UCSD-AML1 (cell line): ENCODE measurements at regions not wholly inside any gene's neighbourhood (a gene's known extent, or its start where the extent isn't known, plus 50 kb on each side); places are given as distances from the start of the nearest gene placed in this dataset.
A peak's percentile ranks its signal among the peaks of the same experiment; 100 is the strongest.
"Not testable (repeated sequence)": the region's sequence is repeated elsewhere in the genome, so short reads cannot be mapped to it uniquely, and the experiment has no call there.

Experiments
- DNase-seq: peaks from one replicate; lab custom pipeline; 2025; ENCODE audit not compliant: unreplicated experiment; lab: John Stamatoyannopoulos, UW

GRCh38 chr1:29939079-29939478 lies 702.8 kb downstream of the PTPRU start:
- DNase-seq, result no peak

DNA sequence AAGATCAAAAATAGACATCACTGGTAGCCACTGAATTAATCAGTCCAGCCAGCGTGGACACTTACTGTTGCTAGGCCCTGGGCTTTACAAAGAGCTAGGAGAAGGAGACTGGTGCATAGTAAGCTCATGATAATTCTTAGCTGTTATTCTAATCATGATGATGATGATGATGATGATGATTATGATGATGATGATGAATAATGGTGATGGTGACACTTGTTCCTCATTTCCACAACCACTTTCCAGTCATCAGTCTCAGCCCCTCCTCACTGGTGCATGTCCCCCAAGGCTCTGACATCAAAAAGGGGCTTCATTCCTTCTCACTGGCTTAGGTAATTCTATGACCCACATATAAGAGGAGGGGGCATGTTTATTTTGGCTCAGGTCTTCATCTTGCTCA lies 701.0 kb downstream of the PTPRU start:
- no peak for DNase-seq

- no peak for DNase-seq
Observed at GRCh38 chr1:29936031-29936544, 699.8 kb downstream of the PTPRU start.

DNA sequence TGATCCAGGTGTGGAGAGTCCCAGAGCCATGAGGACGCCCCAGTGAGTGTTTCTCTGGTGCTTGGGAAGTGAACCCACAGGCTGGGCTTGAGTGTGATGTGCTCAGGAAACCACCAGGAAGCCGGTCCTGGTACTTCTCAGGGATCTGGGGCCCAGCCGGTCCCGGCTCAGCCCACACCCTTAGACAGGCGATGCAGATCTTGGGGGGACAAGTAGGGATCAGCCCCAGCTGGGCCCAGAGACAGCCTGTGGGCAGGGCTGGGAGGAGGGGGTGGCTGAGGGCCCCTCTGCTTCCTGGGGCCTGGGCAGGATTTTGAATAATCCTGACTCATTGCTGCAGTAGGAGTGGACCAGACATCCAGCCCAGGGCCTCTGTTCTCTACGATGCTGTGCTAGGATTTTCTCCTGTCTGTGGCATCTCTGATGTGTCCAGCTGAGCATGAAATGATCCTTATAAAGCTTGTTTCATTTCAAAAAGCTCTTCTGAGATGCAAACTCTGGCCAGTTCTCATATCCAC lies 698.0 kb downstream of the PTPRU start:
- DNase-seq, result no peak

DNA sequence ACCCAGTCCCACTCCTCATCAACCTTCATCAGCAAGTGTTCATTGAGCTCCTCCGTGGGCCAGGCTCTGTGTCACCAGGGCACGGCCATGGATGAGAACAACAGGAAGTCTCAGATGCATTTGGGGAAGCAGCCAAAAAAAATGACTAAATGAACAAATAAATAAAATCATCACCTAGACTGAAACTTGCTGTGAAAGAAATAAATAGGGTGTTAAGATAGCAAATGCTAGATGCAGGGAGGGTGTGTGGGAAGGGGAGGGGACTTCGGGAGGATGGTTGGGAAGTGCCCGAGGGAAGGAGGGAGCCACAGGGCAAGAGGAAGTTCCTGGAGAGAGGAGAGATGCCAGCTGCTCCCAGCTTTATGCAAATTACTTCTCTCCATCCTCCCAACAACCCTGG lies 696.7 kb downstream of the PTPRU start:
- DNase-seq, result peak; percentile 37

GRCh38 chr1:29932626-29933025 lies 696.3 kb downstream of the PTPRU start:
- no peak for DNase-seq

GRCh38 chr1:29931477-29932175 lies 695.3 kb downstream of the PTPRU start:
- no peak for DNase-seq

GRCh38 chr1:29925058-29925457 lies 688.7 kb downstream of the PTPRU start:
- no peak for DNase-seq

GRCh38 chr1:29924017-29924431 lies 687.7 kb downstream of the PTPRU start:
- DNase-seq, result no peak

DNA sequence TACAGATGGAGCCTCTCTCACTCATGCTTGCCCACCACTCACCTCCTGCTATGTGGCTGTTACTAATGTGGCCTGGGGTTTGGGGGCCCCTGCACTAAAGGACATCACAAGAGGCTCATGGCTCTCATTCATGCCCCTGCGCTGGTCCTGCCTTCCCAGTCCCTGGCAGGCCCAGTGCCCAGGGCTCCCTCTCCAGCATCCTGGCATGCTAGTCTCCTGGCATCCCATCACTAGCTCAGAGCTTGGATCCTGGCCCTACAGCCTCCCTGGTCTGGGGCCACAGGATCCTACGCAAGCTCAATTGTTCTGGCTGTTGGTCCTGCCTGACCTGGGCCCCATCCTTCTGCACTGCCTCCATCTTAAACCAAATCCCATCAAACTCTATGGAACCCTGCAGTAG lies 685.4 kb downstream of the PTPRU start:
- DNase-seq, result no peak

DNA sequence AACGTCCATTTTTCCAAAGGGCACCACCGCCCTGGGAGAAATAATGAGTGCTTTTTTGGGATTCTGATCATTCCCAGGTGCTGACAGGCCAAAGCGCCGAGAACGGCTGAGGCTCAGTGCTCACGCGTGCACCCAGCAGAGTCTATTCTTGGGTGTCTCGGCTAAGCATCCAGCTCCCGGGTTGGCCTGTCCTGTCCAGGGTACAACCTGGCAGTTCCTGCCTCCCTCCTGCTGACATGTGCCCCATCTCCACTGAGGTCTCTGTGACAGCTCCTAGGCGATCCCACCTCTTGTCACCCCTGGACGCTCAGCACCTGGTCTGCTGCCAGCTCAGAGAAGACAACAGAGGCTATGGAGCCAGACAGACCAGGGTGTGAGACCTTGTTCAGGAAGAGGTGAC lies 684.5 kb downstream of the PTPRU start:
- DNase-seq, result no peak

- DNase-seq, result no peak
Observed at GRCh38 chr1:29920316-29920715, 684.0 kb downstream of the PTPRU start.

DNA sequence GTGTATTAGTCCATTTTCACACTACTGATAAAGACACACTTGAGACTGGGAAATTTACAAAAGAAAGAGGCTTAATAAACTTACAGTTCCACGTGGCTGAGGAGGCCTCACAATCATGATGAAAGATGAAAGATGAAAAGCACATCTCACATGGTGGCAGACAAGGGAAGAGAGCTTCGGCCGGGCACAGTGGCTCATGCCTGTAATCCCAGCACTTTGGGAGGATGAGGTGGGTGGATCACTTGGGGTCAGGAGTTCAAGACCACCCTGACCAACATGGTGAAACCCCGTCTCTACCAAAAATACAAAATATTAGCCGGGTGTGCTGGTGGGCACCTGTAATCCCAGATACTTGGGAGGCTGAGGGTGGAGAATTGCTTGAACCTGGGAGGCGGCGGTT lies 682.7 kb downstream of the PTPRU start:
- not testable (repeated sequence) for DNase-seq

- DNase-seq, result no peak
Observed at GRCh38 chr1:29916656-29917369, 680.5 kb downstream of the PTPRU start.

DNA sequence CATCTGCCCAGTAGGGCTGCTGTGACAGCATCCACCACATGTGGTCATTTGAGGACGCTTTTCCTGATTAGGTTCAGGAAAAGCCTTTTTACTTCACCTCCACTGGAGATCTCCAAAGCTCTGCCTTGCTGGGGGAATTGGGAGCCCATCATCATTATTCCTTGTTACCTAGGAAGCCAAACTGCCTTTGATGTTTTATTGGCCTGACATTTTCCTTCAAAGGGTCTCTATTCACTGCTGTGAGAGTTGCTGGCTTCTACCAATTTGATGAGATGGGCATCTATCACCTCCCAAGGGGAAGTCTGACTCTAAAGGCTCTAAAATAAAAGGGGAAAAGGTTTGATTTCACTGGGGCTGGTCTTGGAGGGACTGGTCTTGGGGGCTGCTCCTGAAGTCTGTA lies 678.6 kb downstream of the PTPRU start:
- DNase-seq, result no peak

DNA sequence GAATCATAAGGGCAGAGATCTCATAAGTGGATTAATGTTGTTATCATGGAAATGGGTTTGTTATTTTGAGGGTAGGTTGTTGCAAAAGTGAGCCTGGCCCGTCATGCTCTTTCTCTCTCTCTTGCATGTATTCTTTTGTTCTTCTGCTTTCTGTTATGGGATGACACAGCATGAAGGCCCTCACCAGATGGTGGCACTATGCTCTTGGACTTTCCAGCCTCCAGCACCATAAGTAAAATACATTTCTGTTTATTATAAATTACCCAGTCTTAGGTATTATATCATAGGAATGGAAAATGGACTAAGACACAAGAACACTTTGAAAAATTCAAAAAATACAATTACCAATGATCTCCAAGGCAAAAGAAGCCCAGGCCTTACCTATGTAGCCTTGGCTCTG lies 676.1 kb downstream of the PTPRU start:
- DNase-seq, result peak; percentile 23

GRCh38 chr1:29909962-29910361 lies 673.6 kb downstream of the PTPRU start:
- peak; percentile 29 for DNase-seq

GRCh38 chr1:29907596-29907995 lies 671.3 kb downstream of the PTPRU start:
- no peak for DNase-seq

GRCh38 chr1:29906927-29907326 lies 670.6 kb downstream of the PTPRU start:
- DNase-seq, result no peak

DNA sequence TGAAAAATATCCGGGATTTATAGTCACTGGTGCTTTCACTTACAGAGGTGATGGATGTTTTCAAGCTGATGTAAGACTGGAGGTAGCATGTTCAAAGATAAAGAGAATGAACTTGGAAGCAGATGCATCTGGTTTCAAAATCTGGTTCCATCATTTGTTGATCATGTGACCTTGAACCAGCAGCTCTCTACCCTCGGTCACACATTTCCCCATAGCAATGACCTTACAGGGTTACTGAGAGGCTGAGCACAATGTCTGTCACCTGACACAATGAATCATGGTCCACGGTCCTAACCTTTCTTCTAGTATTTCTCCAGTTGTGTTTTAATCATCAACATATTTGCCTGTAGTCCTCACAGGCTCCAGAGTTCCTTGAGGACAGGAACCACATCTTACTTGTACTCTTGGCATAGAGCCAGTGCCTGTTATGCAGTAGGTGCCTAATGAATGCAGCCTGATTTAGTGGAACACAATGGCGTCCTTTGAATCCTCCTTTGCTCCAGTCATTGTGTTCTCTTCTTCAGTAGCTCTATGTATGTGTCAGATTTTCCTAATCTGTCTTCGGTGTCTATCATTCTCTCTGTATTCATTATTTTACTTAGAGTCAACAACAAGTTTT lies 667.3 kb downstream of the PTPRU start:
- no peak for DNase-seq

DNA sequence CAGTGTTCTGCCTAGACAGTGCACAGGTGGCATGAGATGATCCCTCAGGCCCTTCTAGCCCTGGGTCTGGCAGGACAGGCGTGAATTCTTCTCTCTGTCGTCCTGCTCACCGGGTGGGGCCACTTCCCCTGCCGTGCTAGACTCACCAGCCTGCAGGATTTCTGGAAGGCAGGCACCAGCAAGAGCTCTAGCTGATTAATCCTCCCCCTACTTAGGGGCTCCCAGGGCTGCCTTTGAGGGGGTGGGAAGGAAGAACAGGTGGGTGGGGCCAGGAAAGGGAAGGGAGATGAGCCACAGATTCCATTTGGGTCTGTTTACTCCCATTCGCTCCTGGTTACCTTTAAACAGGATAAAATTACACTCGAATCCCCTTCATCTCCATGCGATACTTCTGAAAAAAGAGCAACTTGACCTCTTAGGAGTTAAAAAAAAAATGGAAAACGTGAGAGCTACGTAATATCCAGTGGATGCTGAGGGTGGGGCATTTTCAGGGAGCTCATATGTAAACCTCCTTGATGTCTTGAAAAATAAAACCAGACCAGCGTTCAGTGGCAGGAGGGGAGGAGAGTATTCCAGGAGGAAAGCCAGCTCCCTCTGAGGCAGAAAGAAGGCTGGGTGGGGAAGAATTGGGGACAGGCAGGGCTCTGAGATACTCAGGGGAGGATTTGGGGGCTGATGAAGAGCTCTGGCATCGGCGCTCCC lies 665.5 kb downstream of the PTPRU start:
- no peak for DNase-seq
